ENCODE measurements at regions not wholly inside any gene's neighbourhood (a gene's known extent, or its start where the extent isn't known, plus 50 kb on each side); places are given as distances from the start of the nearest gene placed in this dataset.
"Not testable (repeated sequence)": the region's sequence is repeated elsewhere in the genome, so short reads cannot be mapped to it uniquely, and the experiment has no call there.

DNA sequence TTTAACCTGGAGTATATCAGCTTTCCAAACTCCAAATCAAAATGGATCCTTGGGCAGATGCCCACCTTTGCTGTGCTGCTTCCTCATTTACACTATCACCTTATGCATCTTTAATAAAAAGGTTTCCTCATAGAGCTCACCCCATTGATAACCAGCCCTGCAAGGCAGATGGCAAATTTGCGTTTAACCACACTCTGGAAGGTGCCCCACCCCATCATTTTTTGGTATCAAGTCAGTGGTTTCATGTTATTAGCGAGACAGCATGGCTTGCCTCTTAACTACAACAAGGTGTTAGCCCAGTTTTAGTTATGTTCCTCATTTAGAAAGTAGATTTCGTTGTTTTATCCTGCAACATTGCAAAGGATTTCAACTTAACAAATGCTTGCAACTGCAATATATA is 214.0 kb upstream of the WDFY3 start:
- intact Hi-C loops (cut with micrococcal nuclease) = no loop called here
- H3K9me3 ChIP-seq (ENCODE audit: low read length) = no peaks in the 10 kb centered on the region
- no peaks in the 10 kb centered on the region for H4K20me1 ChIP-seq (ENCODE audit: low read length)
- no peak for DNase-seq
- no peaks in the 10 kb centered on the region for H3K79me2 ChIP-seq (ENCODE audit: low read length)
- H3F3A ChIP-seq (ENCODE audit: low read length, unreplicated experiment) = no peaks in the 10 kb centered on the region
- H3K4me2 ChIP-seq (ENCODE audit: low read length) = no peak overlapping the region
- no peaks in the 10 kb centered on the region for H3K27me3 ChIP-seq (ENCODE audit: low read length)
- no peaks in the 10 kb centered on the region for H3K9me2 ChIP-seq (replicated peaks; ENCODE audit: low read length)
- H3K9ac ChIP-seq (ENCODE audit: low read length) = no peak overlapping the region
- BruUV-seq (replicated peaks) = no TSS peak
- H3K4me1 ChIP-seq (ENCODE audit: insufficient read depth, low read length) = no peaks in the 10 kb centered on the region
- ATAC-seq = no peak
- H2AFZ ChIP-seq (ENCODE audit: low read length) = no peak overlapping the region
- TF ChIP-seq, protein P1, sequence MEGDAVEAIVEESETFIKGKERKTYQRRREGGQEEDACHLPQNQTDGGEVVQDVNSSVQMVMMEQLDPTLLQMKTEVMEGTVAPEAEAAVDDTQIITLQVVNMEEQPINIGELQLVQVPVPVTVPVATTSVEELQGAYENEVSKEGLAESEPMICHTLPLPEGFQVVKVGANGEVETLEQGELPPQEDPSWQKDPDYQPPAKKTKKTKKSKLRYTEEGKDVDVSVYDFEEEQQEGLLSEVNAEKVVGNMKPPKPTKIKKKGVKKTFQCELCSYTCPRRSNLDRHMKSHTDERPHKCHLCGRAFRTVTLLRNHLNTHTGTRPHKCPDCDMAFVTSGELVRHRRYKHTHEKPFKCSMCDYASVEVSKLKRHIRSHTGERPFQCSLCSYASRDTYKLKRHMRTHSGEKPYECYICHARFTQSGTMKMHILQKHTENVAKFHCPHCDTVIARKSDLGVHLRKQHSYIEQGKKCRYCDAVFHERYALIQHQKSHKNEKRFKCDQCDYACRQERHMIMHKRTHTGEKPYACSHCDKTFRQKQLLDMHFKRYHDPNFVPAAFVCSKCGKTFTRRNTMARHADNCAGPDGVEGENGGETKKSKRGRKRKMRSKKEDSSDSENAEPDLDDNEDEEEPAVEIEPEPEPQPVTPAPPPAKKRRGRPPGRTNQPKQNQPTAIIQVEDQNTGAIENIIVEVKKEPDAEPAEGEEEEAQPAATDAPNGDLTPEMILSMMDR (conservative IDR thresholded peaks at IDR 0.05; ENCODE audit: low read depth, low read length) = no peak
- no peak for TF ChIP-seq EZH2 (IDR thresholded peaks at IDR 0.05; ENCODE audit: low read length, unreplicated experiment)
- no peak for TF ChIP-seq EZH2phosphoT487 (IDR thresholded peaks at IDR 0.05; ENCODE audit: borderline replicate concordance, low read length)
- ChIA-PET CTCF (no interaction called here), POLR2A (ENCODE audit: unreplicated experiment) (no interaction called here)
- H3K36me3 ChIP-seq (ENCODE audit: low read depth, low read length) = no peaks in the 10 kb centered on the region
- no peak overlapping the region for H3K4me3 ChIP-seq (ENCODE audit: low read length)
- H3K27ac ChIP-seq (ENCODE audit: low read length) = no peak overlapping the region

DNA sequence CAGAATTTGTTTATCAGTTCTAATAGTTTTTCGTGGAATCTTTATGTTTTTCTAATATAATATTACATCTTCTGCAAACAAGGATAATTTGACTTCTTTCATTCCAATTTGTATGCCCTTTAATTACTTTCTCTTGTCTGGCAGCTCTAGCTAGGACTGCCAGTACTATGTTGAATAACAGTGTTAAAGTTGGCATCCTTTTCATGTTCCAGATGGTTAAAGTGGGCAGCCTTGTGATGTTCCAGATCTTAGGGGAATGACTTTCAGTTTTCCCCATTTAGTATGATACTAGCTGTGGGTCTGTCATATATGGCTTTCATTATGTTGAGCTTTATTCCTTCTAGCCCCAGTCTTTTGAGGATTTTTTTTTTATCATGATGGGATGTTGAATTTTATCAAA is 220.6 kb upstream of the WDFY3 start:
- POLR2A ChIA-PET (ENCODE audit: unreplicated experiment) = no interaction called here
- Histone ChIP-seq H3K4me1 (ENCODE audit: insufficient read depth, low read length) (no peaks in the 10 kb centered on the region), H2AFZ (ENCODE audit: low read length) (no peak overlapping the region), H3F3A (ENCODE audit: low read length, unreplicated experiment) (no peaks in the 10 kb centered on the region), H3K27ac (ENCODE audit: low read length) (no peak overlapping the region), H3K4me2 (ENCODE audit: low read length) (no peak overlapping the region), H3K27me3 (ENCODE audit: low read length) (no peaks in the 10 kb centered on the region), H3K79me2 (ENCODE audit: low read length) (no peaks in the 10 kb centered on the region), H3K4me3 (ENCODE audit: low read length) (no peak overlapping the region), H3K9me2 (replicated peaks; ENCODE audit: low read length) (no peaks in the 10 kb centered on the region), H3K36me3 (ENCODE audit: low read depth, low read length) (no peaks in the 10 kb centered on the region), H4K20me1 (ENCODE audit: low read length) (no peaks in the 10 kb centered on the region), H3K9me3 (ENCODE audit: low read length) (no peaks in the 10 kb centered on the region), H3K9ac (ENCODE audit: low read length) (no peak overlapping the region)
- CTCF ChIA-PET = no interaction called here
- DNase-seq (no peak), ATAC-seq (no peak)
- no TSS peak for BruUV-seq (replicated peaks)
- intact Hi-C loops (cut with micrococcal nuclease) = no loop called here
- TF ChIP-seq EZH2phosphoT487 (IDR thresholded peaks at IDR 0.05; ENCODE audit: borderline replicate concordance, low read length) (no peak), EZH2 (IDR thresholded peaks at IDR 0.05; ENCODE audit: low read length, unreplicated experiment) (no peak)
- TF ChIP-seq, protein P1 (conservative IDR thresholded peaks at IDR 0.05; ENCODE audit: low read depth, low read length) = no peak

DNA sequence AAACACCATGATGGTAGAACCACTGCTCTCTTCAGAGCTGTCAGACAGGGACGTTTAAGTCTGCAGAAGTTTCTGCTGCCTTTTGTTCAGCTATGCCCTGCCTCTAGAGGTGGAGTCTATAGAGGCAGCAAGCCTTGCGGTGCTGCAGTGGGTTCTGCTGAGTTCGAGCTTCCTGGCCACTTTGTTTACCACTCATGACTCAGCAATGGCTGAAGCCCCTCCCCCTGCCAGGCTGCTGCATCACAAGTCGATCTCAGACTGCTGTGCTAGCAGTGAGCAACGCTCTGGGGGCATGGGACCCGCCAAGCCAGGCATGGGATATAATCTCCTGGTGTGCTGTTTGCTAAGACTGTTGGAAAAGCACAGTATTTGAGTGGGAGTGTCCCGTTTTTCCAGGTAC is 229.5 kb upstream of the WDFY3 start:
- H4K20me1 ChIP-seq (ENCODE audit: low read length); H2AFZ ChIP-seq (ENCODE audit: low read length); H3K27ac ChIP-seq (ENCODE audit: low read length); H3K4me1 ChIP-seq (ENCODE audit: insufficient read depth, low read length); POLR2A ChIA-PET (ENCODE audit: unreplicated experiment); H3K9me2 ChIP-seq (replicated peaks; ENCODE audit: low read length); H3F3A ChIP-seq (ENCODE audit: low read length, unreplicated experiment); H3K36me3 ChIP-seq (ENCODE audit: low read depth, low read length); ATAC-seq; H3K4me3 ChIP-seq (ENCODE audit: low read length); CTCF ChIA-PET; H3K9me3 ChIP-seq (ENCODE audit: low read length); BruUV-seq (replicated peaks); H3K27me3 ChIP-seq (ENCODE audit: low read length); intact Hi-C loops (cut with micrococcal nuclease); H3K79me2 ChIP-seq (ENCODE audit: low read length); H3K4me2 ChIP-seq (ENCODE audit: low read length); H3K9ac ChIP-seq (ENCODE audit: low read length): not testable (repeated sequence)
- peak; percentile 13 for DNase-seq
